CD14-positive monocyte (primary cell): ENCODE measurements at regions not wholly inside any gene's neighbourhood (a gene's known extent, or its start where the extent isn't known, plus 50 kb on each side); places are given as distances from the start of the nearest gene placed in this dataset.
A peak's percentile ranks its signal among the peaks of the same experiment; 100 is the strongest.

Experiments
- DNase-seq, 3 donors: peaks; one replicate each; pipeline ENCODE4 v3.0.0-alpha.2; 2011 to 2022
- H2AFZ ChIP-seq: 2 replicates; pipeline ENCODE4 v1.6.0; 2012; ENCODE audit warnings: mild to moderate bottlenecking, low read depth, low read length, inconsistent platforms; ENCODE audit not compliant: insufficient read depth, poor library complexity, severe bottlenecking
- H3K27ac ChIP-seq, 2 donors: 1 replicate in 1 of 2; 2 replicates in 1 of 2; pipeline ENCODE4 v1.5.1; 2012 to 2013; ENCODE audit warnings: low read length in 2 of 2, control low read depth in 1 of 2, inconsistent platforms in 1 of 2, low read depth in 1 of 2, mild to moderate bottlenecking in 1 of 2
- H3K27me3 ChIP-seq, 2 donors: one replicate each; pipeline versions ENCODE4 v1.6.0 to v1.6.1; 2011 to 2013; ENCODE audit warnings: low read length in 2 of 2; ENCODE audit not compliant: control insufficient read depth in 2 of 2, insufficient read depth in 2 of 2
- H3K36me3 ChIP-seq, 2 donors: replicated peaks in 1 of 2; 1 replicate in 1 of 2; 2 replicates in 1 of 2; pipeline versions ENCODE4 v1.5.1 to v1.6.1; 2012 to 2013; ENCODE audit warnings: low read length in 2 of 2, control low read depth in 1 of 2, inconsistent platforms in 1 of 2, mild to moderate bottlenecking in 1 of 2; ENCODE audit not compliant: insufficient read depth in 2 of 2, control insufficient read depth in 1 of 2
- H3K4me1 ChIP-seq, 2 donors: 1 replicate in 1 of 2; 2 replicates in 1 of 2; pipeline versions ENCODE4 v1.5.1 to v1.6.1; 2012 to 2013; ENCODE audit warnings: low read length in 2 of 2, control low read depth in 1 of 2, inconsistent platforms in 1 of 2, mild to moderate bottlenecking in 1 of 2, moderate library complexity in 1 of 2; ENCODE audit not compliant: insufficient read depth in 2 of 2, control insufficient read depth in 1 of 2
- H3K4me2 ChIP-seq: replicated peaks from 2 replicates; pipeline ENCODE3; 2012; ENCODE audit warnings: low read length, moderate library complexity, mild to moderate bottlenecking; ENCODE audit not compliant: poor library complexity, severe bottlenecking; ENCODE audit errors: extremely low read depth
- H3K4me3 ChIP-seq, 3 experiments: fragments of 200-600 bp in 1 of 3; sonication (generic) in 1 of 3; replicated peaks in 1 of 3; 1 replicate in 2 of 3; 2 replicates in 1 of 3; pipeline ENCODE4 v1.5.1; 2011 to 2013; ENCODE audit warnings: low read length in 3 of 3, mild to moderate bottlenecking in 3 of 3, control low read depth in 2 of 3, low read depth in 2 of 3, inconsistent platforms in 1 of 3, moderate library complexity in 1 of 3
- H3K79me2 ChIP-seq: 2 replicates; pipeline ENCODE4 v1.6.0; 2012; ENCODE audit warnings: mild to moderate bottlenecking, control low read depth, inconsistent platforms, low read length, moderate library complexity; ENCODE audit not compliant: insufficient read depth
- H3K9ac ChIP-seq: 2 replicates; pipeline ENCODE4 v1.6.0; 2017; ENCODE audit warnings: low read length, mild to moderate bottlenecking; ENCODE audit not compliant: insufficient read depth, poor library complexity, severe bottlenecking
- H3K9me3 ChIP-seq, 2 donors: replicated peaks in 1 of 2; 1 replicate in 1 of 2; 2 replicates in 1 of 2; pipeline versions ENCODE4 v1.5.1 to v1.6.1; 2012 to 2013; ENCODE audit warnings: low read length in 2 of 2, control low read depth in 1 of 2; ENCODE audit not compliant: control insufficient read depth in 1 of 2, insufficient read depth in 1 of 2
- H4K20me1 ChIP-seq: 2 replicates; pipeline ENCODE4 v1.6.0; 2012; ENCODE audit warnings: mild to moderate bottlenecking, low read length, control low read depth, moderate library complexity; ENCODE audit not compliant: insufficient read depth
- H3K27ac Mint-ChIP-seq, 7 donors: one replicate each; pipeline ENCODE4 v1.8.0; 2020; ENCODE audit warnings: mild to moderate bottlenecking in 7 of 7, mixed read lengths in 7 of 7, moderate library complexity in 6 of 7, inconsistent platforms in 2 of 7
- H3K27me3 Mint-ChIP-seq, 3 donors: one replicate each; pipeline ENCODE4 v1.8.0; 2021 to 2022; ENCODE audit warnings: low read depth in 3 of 3, mild to moderate bottlenecking in 3 of 3, mixed read lengths in 3 of 3, moderate library complexity in 3 of 3, inconsistent platforms in 1 of 3
- H3K36me3 Mint-ChIP-seq, 2 donors: one replicate each; pipeline ENCODE4 v1.8.0; 2020; ENCODE audit warnings: mixed read lengths in 2 of 2, inconsistent platforms in 1 of 2, mild to moderate bottlenecking in 1 of 2
- H3K4me1 Mint-ChIP-seq: one replicate; pipeline ENCODE4 v1.8.0; 2020; ENCODE audit warnings: mild to moderate bottlenecking, mixed read lengths
- H3K4me3 Mint-ChIP-seq, 2 donors: one replicate each; pipeline ENCODE4 v1.8.0; 2020; ENCODE audit warnings: mild to moderate bottlenecking in 2 of 2, mixed read lengths in 2 of 2, moderate library complexity in 1 of 2
- H3K9me3 Mint-ChIP-seq, 7 donors: one replicate each; pipeline ENCODE4 v1.8.0; 2020 to 2022; ENCODE audit warnings: mixed read lengths in 7 of 7, mild to moderate bottlenecking in 6 of 7, moderate library complexity in 6 of 7, inconsistent platforms in 2 of 7
- WGBS: methylation state at CpG from one replicate; pipeline ENCODE4 v1.1.5; 2013; ENCODE audit warnings: missing lambda C conversion rate; ENCODE audit not compliant: insufficient coverage; 5-methylcytosine and 5-hydroxymethylcytosine counted together
- intact Hi-C, 2 donors: fragments of 100-400 bp; cut with micrococcal nuclease; formaldehyde crosslinking; loops; one replicate each; pipeline versions ENCODE4 v1.15.0 to v1.15.1; 2023
- TF ChIP-seq, protein P1 (sequence below): fragments of 200-600 bp; IDR thresholded peaks from one replicate; pipeline ENCODE4 v1.8.0; 2022; ENCODE audit warnings: antibody characterized with exemption, mild to moderate bottlenecking

- H3K4me2 ChIP-seq, result no peak overlapping the region
- H3K27me3 ChIP-seq, result no peaks in the 10 kb centered on the region
- intact Hi-C loops, result no loop called here
- TF ChIP-seq, protein P1, sequence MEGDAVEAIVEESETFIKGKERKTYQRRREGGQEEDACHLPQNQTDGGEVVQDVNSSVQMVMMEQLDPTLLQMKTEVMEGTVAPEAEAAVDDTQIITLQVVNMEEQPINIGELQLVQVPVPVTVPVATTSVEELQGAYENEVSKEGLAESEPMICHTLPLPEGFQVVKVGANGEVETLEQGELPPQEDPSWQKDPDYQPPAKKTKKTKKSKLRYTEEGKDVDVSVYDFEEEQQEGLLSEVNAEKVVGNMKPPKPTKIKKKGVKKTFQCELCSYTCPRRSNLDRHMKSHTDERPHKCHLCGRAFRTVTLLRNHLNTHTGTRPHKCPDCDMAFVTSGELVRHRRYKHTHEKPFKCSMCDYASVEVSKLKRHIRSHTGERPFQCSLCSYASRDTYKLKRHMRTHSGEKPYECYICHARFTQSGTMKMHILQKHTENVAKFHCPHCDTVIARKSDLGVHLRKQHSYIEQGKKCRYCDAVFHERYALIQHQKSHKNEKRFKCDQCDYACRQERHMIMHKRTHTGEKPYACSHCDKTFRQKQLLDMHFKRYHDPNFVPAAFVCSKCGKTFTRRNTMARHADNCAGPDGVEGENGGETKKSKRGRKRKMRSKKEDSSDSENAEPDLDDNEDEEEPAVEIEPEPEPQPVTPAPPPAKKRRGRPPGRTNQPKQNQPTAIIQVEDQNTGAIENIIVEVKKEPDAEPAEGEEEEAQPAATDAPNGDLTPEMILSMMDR, result no peak
- H3K9me3 Mint-ChIP-seq, result peaks cover 0 to 4% (median 3%) of the 10 kb centered on the region in 7 donors
- WGBS, result no CpG with 5 or more reads among the region's 1 CpG
- DNase-seq, result no peak
- H3K4me1 ChIP-seq, result no peaks in the 10 kb centered on the region
- H3K36me3 ChIP-seq, result no peaks in the 10 kb centered on the region
- no peak overlapping the region for H2AFZ ChIP-seq
- H3K79me2 ChIP-seq, result no peaks in the 10 kb centered on the region
- peaks cover 0 to 2% (median 0%) of the 10 kb centered on the region in 3 donors for H3K27me3 Mint-ChIP-seq
- H3K36me3 Mint-ChIP-seq, result no peaks in the 10 kb centered on the region
- no peak overlapping the region for H3K27ac Mint-ChIP-seq
- H4K20me1 ChIP-seq, result no peaks in the 10 kb centered on the region
- H3K4me3 ChIP-seq, result no peak overlapping the region
- H3K9me3 ChIP-seq, result peaks cover 0 to 8% of the 10 kb centered on the region in 2 donors
- no peak overlapping the region for H3K4me3 Mint-ChIP-seq
- H3K9ac ChIP-seq, result no peak overlapping the region
- no peak overlapping the region for H3K27ac ChIP-seq
- H3K4me1 Mint-ChIP-seq, result no peaks in the 10 kb centered on the region
These were observed 1096.8 kb downstream of the LRFN5 start for GRCh38 chr14:42703501-42703900.

DNA sequence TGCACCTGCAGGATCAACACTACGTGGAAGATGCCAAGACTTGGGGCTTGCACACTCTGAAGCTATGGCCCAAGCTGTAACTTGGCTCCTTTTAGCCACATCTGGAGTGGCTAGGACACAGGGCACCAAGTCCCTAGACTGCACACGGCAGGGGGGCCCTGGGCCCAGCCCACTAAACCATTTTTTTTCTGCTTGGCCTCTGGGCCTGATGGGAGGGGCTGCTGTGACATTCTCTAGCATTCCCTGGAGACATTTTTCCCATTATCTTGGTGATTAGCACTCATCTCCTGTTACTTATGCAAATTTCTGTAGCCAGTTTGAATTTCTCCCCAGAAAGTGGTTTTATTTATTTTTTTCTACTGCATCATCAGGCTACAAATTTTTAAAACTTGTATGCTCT lies 1080.7 kb downstream of the LRFN5 start:
- 80% methylated on average over 1 of the region's 2 CpGs for WGBS
- no peaks in the 10 kb centered on the region for H3K4me1 ChIP-seq
- Mint-ChIP-seq H3K27ac (peak overlapping the region in 1 of 7 donors; percentile 5), H3K9me3 (peaks cover 0 to 10% (median 2%) of the 10 kb centered on the region in 7 donors), H3K27me3 (no peaks in the 10 kb centered on the region), H3K4me1 (no peaks in the 10 kb centered on the region), H3K36me3 (no peaks in the 10 kb centered on the region), H3K4me3 (no peak overlapping the region)
- intact Hi-C loops, result no loop called here
- no peak overlapping the region for H2AFZ ChIP-seq
- H3K27ac ChIP-seq, result no peak overlapping the region
- H3K36me3 ChIP-seq, result no peaks in the 10 kb centered on the region
- H3K9ac ChIP-seq, result no peak overlapping the region
- TF ChIP-seq, protein P1, result no peak
- peaks cover under 1 to 4% of the 10 kb centered on the region in 2 donors for H3K9me3 ChIP-seq
- no peak for DNase-seq
- no peaks in the 10 kb centered on the region for H4K20me1 ChIP-seq
- no peak overlapping the region for H3K4me3 ChIP-seq
- H3K79me2 ChIP-seq, result no peaks in the 10 kb centered on the region
- H3K4me2 ChIP-seq, result no peak overlapping the region
- no peaks in the 10 kb centered on the region for H3K27me3 ChIP-seq
